Tibial nerve (tissue), 3 donors: ENCODE measurements at regions not wholly inside any gene's neighbourhood (a gene's known extent, or its start where the extent isn't known, plus 50 kb on each side); places are given as distances from the start of the nearest gene placed in this dataset.

Experiments used
- POLR2A ChIP-seq, 2 donors: fragments of 450-650 bp; IDR thresholded peaks; one replicate each; pipeline ENCODE4 v1.6.1; 2017; ENCODE audit warnings: antibody characterized with exemption in 2 of 2, mild to moderate bottlenecking in 2 of 2, moderate library complexity in 2 of 2
- TF ChIP-seq, protein P1 (sequence below), 5 experiments: fragments of 200-600 bp in 3 of 5; fragments of 450-650 bp in 2 of 5; sonication (generic) in 3 of 5; IDR thresholded peaks; one replicate each; pipeline ENCODE4 v1.5.1; 2016 to 2019; ENCODE audit warnings: antibody characterized with exemption in 5 of 5, mild to moderate bottlenecking in 3 of 5, moderate library complexity in 2 of 5

DNA sequence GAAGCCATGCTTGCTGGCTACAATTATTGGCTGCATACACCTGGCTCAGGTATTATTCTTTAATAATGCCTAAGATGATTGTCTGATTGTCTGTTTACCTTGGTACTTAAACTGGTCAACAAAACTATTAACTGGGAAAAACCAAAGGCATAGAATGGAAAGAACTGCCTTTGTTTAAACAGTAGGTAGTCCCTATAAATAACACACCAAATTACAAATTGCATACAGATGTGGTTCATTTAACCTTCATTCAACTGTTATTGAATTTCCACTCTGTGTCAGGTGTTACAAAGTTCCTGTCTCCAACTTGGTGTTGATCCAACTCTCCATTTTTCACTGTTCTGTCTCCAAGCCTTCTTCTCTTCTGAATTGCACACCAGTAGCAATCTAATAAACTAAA, 79.8 kb upstream of the FSCB start:
- TF ChIP-seq, protein P1, sequence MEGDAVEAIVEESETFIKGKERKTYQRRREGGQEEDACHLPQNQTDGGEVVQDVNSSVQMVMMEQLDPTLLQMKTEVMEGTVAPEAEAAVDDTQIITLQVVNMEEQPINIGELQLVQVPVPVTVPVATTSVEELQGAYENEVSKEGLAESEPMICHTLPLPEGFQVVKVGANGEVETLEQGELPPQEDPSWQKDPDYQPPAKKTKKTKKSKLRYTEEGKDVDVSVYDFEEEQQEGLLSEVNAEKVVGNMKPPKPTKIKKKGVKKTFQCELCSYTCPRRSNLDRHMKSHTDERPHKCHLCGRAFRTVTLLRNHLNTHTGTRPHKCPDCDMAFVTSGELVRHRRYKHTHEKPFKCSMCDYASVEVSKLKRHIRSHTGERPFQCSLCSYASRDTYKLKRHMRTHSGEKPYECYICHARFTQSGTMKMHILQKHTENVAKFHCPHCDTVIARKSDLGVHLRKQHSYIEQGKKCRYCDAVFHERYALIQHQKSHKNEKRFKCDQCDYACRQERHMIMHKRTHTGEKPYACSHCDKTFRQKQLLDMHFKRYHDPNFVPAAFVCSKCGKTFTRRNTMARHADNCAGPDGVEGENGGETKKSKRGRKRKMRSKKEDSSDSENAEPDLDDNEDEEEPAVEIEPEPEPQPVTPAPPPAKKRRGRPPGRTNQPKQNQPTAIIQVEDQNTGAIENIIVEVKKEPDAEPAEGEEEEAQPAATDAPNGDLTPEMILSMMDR (IDR thresholded peaks at IDR 0.05) = no peak
- TF ChIP-seq POLR2A (IDR thresholded peaks at IDR 0.05) = no peak
